HUES6 (cell line): ENCODE measurements at regions not wholly inside any gene's neighbourhood (a gene's known extent, or its start where the extent isn't known, plus 50 kb on each side); places are given as distances from the start of the nearest gene placed in this dataset.
"Not testable (repeated sequence)": the region's sequence is repeated elsewhere in the genome, so short reads cannot be mapped to it uniquely, and the experiment has no call there.

Experiments
- H3K27ac ChIP-seq: 2 replicates; pipeline ENCODE4 v1.7.0; 2013; ENCODE audit warnings: low read depth, mild to moderate bottlenecking, low read length, inconsistent platforms
- H3K27me3 ChIP-seq: 2 replicates; pipeline ENCODE4 v1.6.1; 2013; ENCODE audit warnings: low read length; ENCODE audit not compliant: control insufficient read depth, insufficient read depth
- H3K36me3 ChIP-seq: 2 replicates; pipeline ENCODE4 v1.6.1; 2013; ENCODE audit warnings: low read length; ENCODE audit not compliant: control insufficient read depth, insufficient read depth
- H3K4me1 ChIP-seq: 2 replicates; pipeline ENCODE4 v1.6.1; 2013; ENCODE audit warnings: low read length; ENCODE audit not compliant: control insufficient read depth, insufficient read depth
- H3K4me3 ChIP-seq: 2 replicates; pipeline ENCODE4 v1.5.1; 2013; ENCODE audit warnings: low read depth, low read length
- H3K9ac ChIP-seq: one replicate; pipeline ENCODE4 v1.6.1; 2013; ENCODE audit warnings: mild to moderate bottlenecking, low read length
- H3K9me3 ChIP-seq: 2 replicates; pipeline ENCODE4 v1.6.1; 2013; ENCODE audit warnings: low read depth, low read length; ENCODE audit not compliant: control insufficient read depth, insufficient read depth

GRCh38 chr2:198287706-198288105 is 483.3 kb downstream of the PLCL1 start:
- H3K27me3 ChIP-seq, result no peaks in the 10 kb centered on the region
- no peaks in the 10 kb centered on the region for H3K36me3 ChIP-seq
- H3K27ac ChIP-seq, result no peak overlapping the region

GRCh38 chr2:198285216-198285615 is 480.8 kb downstream of the PLCL1 start:
- Histone ChIP-seq H3K9me3 (no peaks in the 10 kb centered on the region), H3K27me3 (no peaks in the 10 kb centered on the region), H3K9ac (no peak overlapping the region), H3K4me1 (no peaks in the 10 kb centered on the region), H3K36me3 (no peaks in the 10 kb centered on the region), H3K27ac (no peak overlapping the region), H3K4me3 (no peak overlapping the region)

More at GRCh38 chr2:198287706-198288105, 483.3 kb downstream of the PLCL1 start:
- Histone ChIP-seq H3K4me3 (no peak overlapping the region), H3K9ac (no peak overlapping the region), H3K9me3 (no peaks in the 10 kb centered on the region), H3K4me1 (no peaks in the 10 kb centered on the region)

- Histone ChIP-seq H3K4me3 (no peak overlapping the region), H3K27ac (no peak overlapping the region), H3K36me3 (no peaks in the 10 kb centered on the region), H3K4me1 (no peaks in the 10 kb centered on the region), H3K9ac (no peak overlapping the region), H3K9me3 (no peaks in the 10 kb centered on the region), H3K27me3 (no peaks in the 10 kb centered on the region)
Measured at GRCh38 chr2:198283146-198283545, 478.8 kb downstream of the PLCL1 start.

- Histone ChIP-seq H3K27me3 (no peaks in the 10 kb centered on the region), H3K27ac (no peak overlapping the region), H3K4me1 (no peaks in the 10 kb centered on the region), H3K9me3 (no peaks in the 10 kb centered on the region), H3K36me3 (no peaks in the 10 kb centered on the region), H3K9ac (no peak overlapping the region), H3K4me3 (no peak overlapping the region)
Measured at GRCh38 chr2:198282061-198282460, 477.7 kb downstream of the PLCL1 start.

GRCh38 chr2:198280145-198280544 is 475.8 kb downstream of the PLCL1 start:
- no peaks in the 10 kb centered on the region for H3K9me3 ChIP-seq
- H3K4me3 ChIP-seq, result no peak overlapping the region
- H3K4me1 ChIP-seq, result no peaks in the 10 kb centered on the region
- no peak overlapping the region for H3K9ac ChIP-seq
- no peaks in the 10 kb centered on the region for H3K27me3 ChIP-seq
- no peaks in the 10 kb centered on the region for H3K36me3 ChIP-seq
- H3K27ac ChIP-seq, result no peak overlapping the region

- H3K27me3 ChIP-seq, result no peaks in the 10 kb centered on the region
Measured at GRCh38 chr2:198279026-198279425, 474.6 kb downstream of the PLCL1 start.

GRCh38 chr2:198277181-198277580 is 472.8 kb downstream of the PLCL1 start:
- Histone ChIP-seq H3K4me3 (no peak overlapping the region), H3K9ac (no peak overlapping the region), H3K9me3 (no peaks in the 10 kb centered on the region), H3K27ac (no peak overlapping the region), H3K36me3 (no peaks in the 10 kb centered on the region), H3K4me1 (no peaks in the 10 kb centered on the region), H3K27me3 (no peaks in the 10 kb centered on the region)

More at GRCh38 chr2:198279026-198279425, 474.6 kb downstream of the PLCL1 start:
- Histone ChIP-seq H3K4me3 (no peak overlapping the region), H3K36me3 (no peaks in the 10 kb centered on the region), H3K4me1 (no peaks in the 10 kb centered on the region), H3K9me3 (no peaks in the 10 kb centered on the region), H3K9ac (no peak overlapping the region), H3K27ac (no peak overlapping the region)

GRCh38 chr2:198273660-198274059 is 469.3 kb downstream of the PLCL1 start:
- Histone ChIP-seq H3K27me3 (no peaks in the 10 kb centered on the region), H3K4me3 (no peak overlapping the region), H3K36me3 (no peaks in the 10 kb centered on the region), H3K9me3 (no peaks in the 10 kb centered on the region), H3K9ac (no peak overlapping the region), H3K27ac (no peak overlapping the region), H3K4me1 (no peaks in the 10 kb centered on the region)

- not testable (repeated sequence) for H3K36me3 ChIP-seq, H3K9me3 ChIP-seq, H3K27me3 ChIP-seq, H3K4me1 ChIP-seq, H3K4me3 ChIP-seq, H3K9ac ChIP-seq, H3K27ac ChIP-seq
Measured at GRCh38 chr2:198270157-198270556, 465.8 kb downstream of the PLCL1 start.

- no peaks in the 10 kb centered on the region for H3K27me3 ChIP-seq
- no peaks in the 10 kb centered on the region for H3K4me1 ChIP-seq
- H3K9me3 ChIP-seq, result no peaks in the 10 kb centered on the region
- no peak overlapping the region for H3K4me3 ChIP-seq
- no peak overlapping the region for H3K27ac ChIP-seq
- H3K36me3 ChIP-seq, result no peaks in the 10 kb centered on the region
- H3K9ac ChIP-seq, result no peak overlapping the region
Measured at GRCh38 chr2:198268519-198268918, 464.1 kb downstream of the PLCL1 start.

GRCh38 chr2:198259496-198259895 is 455.1 kb downstream of the PLCL1 start:
- H3K27ac ChIP-seq, result no peak overlapping the region
- H3K4me3 ChIP-seq, result no peak overlapping the region
- H3K36me3 ChIP-seq, result no peaks in the 10 kb centered on the region
- H3K9me3 ChIP-seq, result no peaks in the 10 kb centered on the region
- H3K27me3 ChIP-seq, result no peaks in the 10 kb centered on the region; the same call in 1 of the 2 replicates
- no peaks in the 10 kb centered on the region for H3K4me1 ChIP-seq
- no peak overlapping the region for H3K9ac ChIP-seq

GRCh38 chr2:198254536-198255090 is 450.2 kb downstream of the PLCL1 start:
- H3K27ac ChIP-seq, result no peak overlapping the region
- no peaks in the 10 kb centered on the region for H3K4me1 ChIP-seq
- H3K4me3 ChIP-seq, result no peak overlapping the region
- no peak overlapping the region for H3K9ac ChIP-seq
- H3K9me3 ChIP-seq, result no peaks in the 10 kb centered on the region
- no peaks in the 10 kb centered on the region; the same call in 1 of the 2 replicates for H3K27me3 ChIP-seq
- H3K36me3 ChIP-seq, result no peaks in the 10 kb centered on the region
